Testis (tissue), 2 donors: ENCODE measurements at regions not wholly inside any gene's neighbourhood (a gene's known extent, or its start where the extent isn't known, plus 50 kb on each side); places are given as distances from the start of the nearest gene placed in this dataset.

Experiments used
- DNase-seq: peaks from one replicate; pipeline ENCODE4 v3.0.0-alpha.2; 2019
- H3K27ac ChIP-seq, 2 donors: fragments of 200-600 bp; sonication (generic); one replicate each; pipeline ENCODE4 v1.5.1; 2019
- H3K27me3 ChIP-seq: fragments of 200-600 bp; sonication (generic); one replicate; pipeline ENCODE4 v1.5.1; 2019
- H3K36me3 ChIP-seq: fragments of 200-600 bp; sonication (generic); one replicate; pipeline ENCODE4 v1.5.1; 2017; ENCODE audit warnings: low read depth; ENCODE audit errors: missing control alignments
- H3K4me1 ChIP-seq: fragments of 200-600 bp; sonication (generic); one replicate; pipeline ENCODE4 v1.5.1; 2019
- H3K4me3 ChIP-seq, 2 donors: fragments of 200-600 bp; sonication (generic); one replicate each; pipeline ENCODE4 v1.5.1; 2017 to 2019
- H3K9me3 ChIP-seq: fragments of 200-600 bp; sonication (generic); one replicate; pipeline ENCODE4 v1.5.1; 2017
- CTCF ChIP-seq, 3 experiments: fragments of 450-650 bp in 2 of 3; fragments of 200-600 bp in 1 of 3; sonication (generic) in 1 of 3; IDR thresholded peaks; one replicate each; pipeline ENCODE4 v1.5.1; 2016 to 2019; ENCODE audit warnings: antibody characterized with exemption in 3 of 3, mild to moderate bottlenecking in 2 of 3, moderate library complexity in 1 of 3
- POLR2A ChIP-seq: fragments of 450-650 bp; IDR thresholded peaks from one replicate; pipeline ENCODE4 v1.6.1; 2017; ENCODE audit warnings: antibody characterized with exemption, mild to moderate bottlenecking, moderate library complexity
- WGBS, 2 donors: methylation state at CpG; one replicate each; pipeline ENCODE4 v1.1.5; 2018; 5-methylcytosine and 5-hydroxymethylcytosine counted together
- intact Hi-C: fragments of 100-400 bp; cut with DNase I; formaldehyde crosslinking; loops from one replicate; pipeline ENCODE4 v1.15.1; 2023; ENCODE audit warnings: low total_unique reads

GRCh38 chr16:24624102-24624501 lies 84.7 kb downstream of the RBBP6 start:
- H3K4me1 ChIP-seq = no peaks in the 10 kb centered on the region
- H3K4me3 ChIP-seq = no peak overlapping the region
- intact Hi-C loops = no loop called here
- H3K27ac ChIP-seq = no peak overlapping the region
- no peaks in the 10 kb centered on the region for H3K27me3 ChIP-seq
- TF ChIP-seq POLR2A (no peak), CTCF (IDR thresholded peaks at IDR 0.05) (no peak)
- WGBS, 2 donors = 71 to 72% methylated on average over 9 of the region's 9 CpGs
- DNase-seq = peak; percentile 22
- no peaks in the 10 kb centered on the region for H3K9me3 ChIP-seq
- no peaks in the 10 kb centered on the region for H3K36me3 ChIP-seq

GRCh38 chr16:24626256-24626655 lies 86.9 kb downstream of the RBBP6 start:
- Histone ChIP-seq H3K27me3 (no peaks in the 10 kb centered on the region), H3K36me3 (no peaks in the 10 kb centered on the region), H3K4me3 (no peak overlapping the region), H3K27ac (no peak overlapping the region), H3K9me3 (no peaks in the 10 kb centered on the region), H3K4me1 (no peaks in the 10 kb centered on the region)
- no peak for TF ChIP-seq CTCF (IDR thresholded peaks at IDR 0.05)
- TF ChIP-seq POLR2A = no peak
- no peak for DNase-seq
- intact Hi-C loops = no loop called here
- WGBS, 2 donors = 58 to 61% methylated on average over 2 of the region's 2 CpGs

GRCh38 chr16:24634919-24635318 lies 94.5 kb upstream of the TNRC6A start:
- WGBS, 2 donors = 48 to 61% methylated on average over 1 of the region's 1 CpG
- no peak for DNase-seq

GRCh38 chr16:24635900-24636610 lies 93.4 kb upstream of the TNRC6A start:
- TF ChIP-seq POLR2A = no peak
- TF ChIP-seq CTCF (IDR thresholded peaks at IDR 0.05) = no peak
- DNase-seq = peak; percentile 92
- no peak overlapping the region for H3K4me3 ChIP-seq
- peaks cover 3% of the 10 kb centered on the region for H3K4me1 ChIP-seq
- intact Hi-C loops = no loop called here
- no peaks in the 10 kb centered on the region for H3K9me3 ChIP-seq
- WGBS, 2 donors = 26 to 28% methylated on average over 6 of the region's 6 CpGs
- H3K36me3 ChIP-seq = no peaks in the 10 kb centered on the region
- peak overlapping the region in 1 of 2 donors; percentile 51 for H3K27ac ChIP-seq
- H3K27me3 ChIP-seq = no peaks in the 10 kb centered on the region

More at GRCh38 chr16:24634919-24635318, 94.5 kb upstream of the TNRC6A start:
- Histone ChIP-seq H3K9me3 (no peaks in the 10 kb centered on the region), H3K27ac (no peak overlapping the region), H3K36me3 (no peaks in the 10 kb centered on the region), H3K27me3 (no peaks in the 10 kb centered on the region), H3K4me3 (no peak overlapping the region), H3K4me1 (peaks cover 3% of the 10 kb centered on the region)
- intact Hi-C loops = no loop called here
- TF ChIP-seq POLR2A (no peak), CTCF (IDR thresholded peaks at IDR 0.05) (no peak)

GRCh38 chr16:24639769-24640168 lies 89.7 kb upstream of the TNRC6A start:
- H3K27ac ChIP-seq = no peak overlapping the region
- H3K4me3 ChIP-seq = no peak overlapping the region
- H3K4me1 ChIP-seq = peaks cover 3% of the 10 kb centered on the region
- intact Hi-C loops = no loop called here
- no peaks in the 10 kb centered on the region for H3K36me3 ChIP-seq
- H3K9me3 ChIP-seq = no peaks in the 10 kb centered on the region
- TF ChIP-seq CTCF (IDR thresholded peaks at IDR 0.05) = no peak
- WGBS, 2 donors = 59 to 71% methylated on average over 2 of the region's 2 CpGs
- peak; percentile 66 for DNase-seq
- no peaks in the 10 kb centered on the region for H3K27me3 ChIP-seq
